Ecto neural progenitor cell (in vitro differentiated cells): ENCODE measurements at regions not wholly inside any gene's neighbourhood (a gene's known extent, or its start where the extent isn't known, plus 50 kb on each side); places are given as distances from the start of the nearest gene placed in this dataset.

ENCODE experiments used
- DNase-seq: peaks from one replicate; pipeline ENCODE4 v3.0.0-alpha.2; 2018; ENCODE audit warnings: low spot score

- no peak for DNase-seq
Observed at GRCh38 chr21:35136106-35136505, 87.0 kb upstream of the RUNX1 start.

GRCh38 chr21:35135481-35135880 lies 86.4 kb upstream of the RUNX1 start:
- no peak for DNase-seq

- no peak for DNase-seq
Observed at GRCh38 chr21:35134309-35134708, 85.2 kb upstream of the RUNX1 start.

GRCh38 chr21:35128536-35128935 lies 79.4 kb upstream of the RUNX1 start:
- DNase-seq, result no peak

- DNase-seq, result no peak
Observed at GRCh38 chr21:35127851-35128250, 78.7 kb upstream of the RUNX1 start.

GRCh38 chr21:35127026-35127425 lies 77.9 kb upstream of the RUNX1 start:
- DNase-seq, result no peak

- no peak for DNase-seq
Observed at GRCh38 chr21:35120631-35121180, 71.6 kb upstream of the RUNX1 start.

GRCh38 chr21:35119501-35120047 lies 70.5 kb upstream of the RUNX1 start:
- DNase-seq, result no peak

GRCh38 chr21:35116777-35117176 lies 67.7 kb upstream of the RUNX1 start:
- DNase-seq, result no peak

GRCh38 chr21:35113064-35113463 lies 64.0 kb upstream of the RUNX1 start:
- no peak for DNase-seq

GRCh38 chr21:35111321-35111930 lies 62.3 kb upstream of the RUNX1 start:
- DNase-seq, result no peak

GRCh38 chr21:35108887-35109286 lies 59.8 kb upstream of the RUNX1 start:
- no peak for DNase-seq

- no peak for DNase-seq
Observed at GRCh38 chr21:35107520-35107919, 58.4 kb upstream of the RUNX1 start.

- DNase-seq, result no peak
Observed at GRCh38 chr21:35106246-35106835, 57.2 kb upstream of the RUNX1 start.

- no peak for DNase-seq
Observed at GRCh38 chr21:35102488-35103371, 53.6 kb upstream of the RUNX1 start.

- DNase-seq, result no peak
Observed at GRCh38 chr21:35100349-35100811, 51.3 kb upstream of the RUNX1 start.

- DNase-seq, result no peak
Observed at GRCh38 chr21:35099310-35099709, 50.2 kb upstream of the RUNX1 start.
